H4 (cell line): ENCODE measurements at regions not wholly inside any gene's neighbourhood (a gene's known extent, or its start where the extent isn't known, plus 50 kb on each side); places are given as distances from the start of the nearest gene placed in this dataset.
A peak's percentile ranks its signal among the peaks of the same experiment; 100 is the strongest.
"Not testable (repeated sequence)": the region's sequence is repeated elsewhere in the genome, so short reads cannot be mapped to it uniquely, and the experiment has no call there.

Experiments used
- DNase-seq: peaks from one replicate; pipeline ENCODE4 v3.0.0-alpha.2; 2015; ENCODE audit warnings: low spot score

GRCh38 chr5:67575087-67575486, 378.5 kb upstream of the CD180 start:
- DNase-seq: no peak

GRCh38 chr5:67561151-67561932, 364.7 kb upstream of the CD180 start:
- DNase-seq: no peak

GRCh38 chr5:67552773-67553172, 356.2 kb upstream of the CD180 start:
- DNase-seq: no peak

- DNase-seq: no peak
Measured at GRCh38 chr5:67549947-67550346, 353.3 kb upstream of the CD180 start.

GRCh38 chr5:67549296-67549618, 352.7 kb upstream of the CD180 start:
- DNase-seq: no peak

- DNase-seq: no peak
Measured at GRCh38 chr5:67548520-67549295, 352.1 kb upstream of the CD180 start.

GRCh38 chr5:67547682-67548081, 351.1 kb upstream of the CD180 start:
- no peak for DNase-seq

- not testable (repeated sequence) for DNase-seq
Measured at GRCh38 chr5:67544942-67545341, 348.3 kb upstream of the CD180 start.

GRCh38 chr5:67543720-67544270, 347.2 kb upstream of the CD180 start:
- no peak for DNase-seq

- no peak for DNase-seq
Measured at GRCh38 chr5:67542479-67542878, 345.9 kb upstream of the CD180 start.

GRCh38 chr5:67541875-67542274, 345.3 kb upstream of the CD180 start:
- DNase-seq: no peak

- no peak for DNase-seq
Measured at GRCh38 chr5:67538855-67539506, 342.4 kb upstream of the CD180 start.

GRCh38 chr5:67537439-67538148, 341.0 kb upstream of the CD180 start:
- peak; percentile 6 for DNase-seq

GRCh38 chr5:67536866-67537265, 340.3 kb upstream of the CD180 start:
- no peak for DNase-seq

- no peak for DNase-seq
Measured at GRCh38 chr5:67530609-67531255, 334.1 kb upstream of the CD180 start.

- no peak for DNase-seq
Measured at GRCh38 chr5:67528953-67529352, 332.4 kb upstream of the CD180 start.

GRCh38 chr5:67526793-67527192, 330.2 kb upstream of the CD180 start:
- no peak for DNase-seq

GRCh38 chr5:67520161-67520908, 323.7 kb upstream of the CD180 start:
- no peak for DNase-seq

GRCh38 chr5:67518227-67518626, 321.6 kb upstream of the CD180 start:
- DNase-seq: no peak

- no peak for DNase-seq
Measured at GRCh38 chr5:67516948-67517565, 320.5 kb upstream of the CD180 start.
